RWPE2 (cell line): ENCODE measurements at regions not wholly inside any gene's neighbourhood (a gene's known extent, or its start where the extent isn't known, plus 50 kb on each side); places are given as distances from the start of the nearest gene placed in this dataset.

Source experiments
- ATAC-seq: fragments of 200-7000 bp; cut with Tn5 transposase; 3 replicates; pipeline ENCODE4 v1.9.1; 2021; ENCODE audit warnings: low read depth
- DNase-seq: peaks from one replicate; pipeline ENCODE4 v3.0.0-alpha.2; 2020; ENCODE audit warnings: low spot score
- H3K27ac ChIP-seq: fragments of 450-650 bp; 2 replicates; pipeline ENCODE4 v1.5.1; 2017; ENCODE audit warnings: mild to moderate bottlenecking; ENCODE audit not compliant: poor library complexity, severe bottlenecking
- H3K27me3 ChIP-seq: fragments of 250-450 bp; sonication (Bioruptor Pico); 2 replicates; pipeline ENCODE4 v1.5.1; 2021; ENCODE audit warnings: mild to moderate bottlenecking, moderate library complexity; ENCODE audit not compliant: insufficient read depth, poor library complexity, severe bottlenecking
- H3K36me3 ChIP-seq: fragments of 250-450 bp; sonication (Bioruptor Pico); 2 replicates; pipeline ENCODE4 v1.5.1; 2020; ENCODE audit warnings: low read depth, mild to moderate bottlenecking, moderate library complexity
- H3K4me1 ChIP-seq: fragments of 250-450 bp; sonication (Bioruptor Pico); 2 replicates; pipeline ENCODE4 v1.5.1; 2021; ENCODE audit warnings: mild to moderate bottlenecking, moderate library complexity; ENCODE audit not compliant: insufficient read depth, poor library complexity, severe bottlenecking
- H3K4me3 ChIP-seq: fragments of 250-450 bp; sonication (Bioruptor Pico); 2 replicates; pipeline ENCODE4 v1.5.1; 2021; ENCODE audit warnings: mild to moderate bottlenecking, moderate library complexity; ENCODE audit not compliant: severe bottlenecking
- H3K9me3 ChIP-seq: fragments of 250-450 bp; sonication (Bioruptor Pico); 2 replicates; pipeline ENCODE4 v1.5.1; 2021; ENCODE audit warnings: mild to moderate bottlenecking, moderate library complexity; ENCODE audit not compliant: severe bottlenecking
- CTCF ChIP-seq: fragments of 450-650 bp; IDR thresholded peaks from one replicate; pipeline ENCODE4 v1.5.1; 2017; ENCODE audit warnings: mild to moderate bottlenecking, moderate library complexity; ENCODE audit not compliant: poor library complexity, severe bottlenecking

DNA sequence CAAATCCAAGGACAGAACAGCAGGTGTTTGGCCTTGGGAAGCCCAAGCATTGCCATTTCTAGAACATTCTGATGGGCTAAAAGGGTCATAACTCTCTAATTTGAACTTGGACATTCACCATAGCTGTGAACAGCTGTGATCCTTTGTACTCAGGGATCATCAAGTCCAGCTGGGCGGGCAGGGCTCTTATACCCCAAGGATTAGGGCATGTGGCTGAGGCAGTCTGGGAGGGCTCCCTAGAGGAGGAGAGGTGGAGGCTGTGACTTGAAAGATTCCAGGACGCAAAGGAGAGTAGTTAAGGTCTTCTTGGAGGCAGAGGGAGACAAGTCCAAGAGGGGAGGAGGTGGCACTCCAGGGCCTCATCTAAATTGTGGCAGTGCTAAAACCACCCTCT is 233.1 kb upstream of the GSE1 start:
- no peaks in the 10 kb centered on the region for H3K36me3 ChIP-seq
- no peak overlapping the region for H3K4me3 ChIP-seq
- H3K9me3 ChIP-seq: no peaks in the 10 kb centered on the region
- ATAC-seq (no peak), DNase-seq (no peak)
- no peak for TF ChIP-seq CTCF
- H3K27me3 ChIP-seq: no peaks in the 10 kb centered on the region
- no peak overlapping the region for H3K27ac ChIP-seq
- peaks cover 10% of the 10 kb centered on the region for H3K4me1 ChIP-seq

DNA sequence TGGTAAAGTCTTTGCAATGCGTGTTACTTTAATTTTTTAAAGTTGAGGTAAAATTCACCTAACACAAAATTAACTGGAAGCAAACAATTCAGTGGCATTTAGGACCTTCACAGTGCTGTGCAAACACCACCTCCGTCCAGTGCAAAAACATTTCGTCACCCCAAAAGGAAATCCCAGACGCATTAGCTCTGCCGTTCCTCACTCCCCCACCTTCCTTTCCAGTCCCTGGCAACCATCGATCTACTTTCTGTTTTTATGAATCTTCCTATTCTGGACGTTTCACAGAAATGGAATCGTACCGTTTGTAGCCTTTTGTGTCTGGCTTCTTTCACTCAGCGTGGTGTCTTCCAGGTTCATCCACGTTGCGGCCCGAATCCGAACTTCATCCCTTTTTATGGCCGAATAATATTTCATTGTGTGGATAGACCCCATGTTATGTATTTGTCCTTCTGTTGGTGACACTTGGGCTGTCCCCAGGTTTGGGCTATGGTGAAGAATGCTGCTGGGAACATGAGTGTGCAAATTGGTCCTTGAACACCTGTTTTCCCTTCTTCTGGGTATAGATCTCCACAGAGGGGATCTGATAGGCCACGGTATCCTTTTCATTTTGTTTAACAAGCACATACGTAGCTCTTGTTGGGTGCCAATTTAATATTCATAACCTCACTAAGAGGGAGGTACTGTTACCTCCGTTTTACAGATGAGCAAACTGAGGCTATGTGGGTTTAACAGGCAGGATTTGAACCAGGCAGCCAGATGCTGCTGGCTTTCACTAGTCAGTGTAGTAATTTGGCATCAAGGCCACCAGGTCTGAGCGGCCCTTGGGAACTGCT is 232.0 kb upstream of the GSE1 start:
- Histone ChIP-seq H3K4me3 (no peak overlapping the region), H3K27ac (no peak overlapping the region), H3K36me3 (no peaks in the 10 kb centered on the region), H3K9me3 (no peaks in the 10 kb centered on the region), H3K27me3 (no peaks in the 10 kb centered on the region), H3K4me1 (peaks cover 18% of the 10 kb centered on the region)
- DNase-seq (no peak), ATAC-seq (no peak)
- TF ChIP-seq CTCF: no peak

DNA sequence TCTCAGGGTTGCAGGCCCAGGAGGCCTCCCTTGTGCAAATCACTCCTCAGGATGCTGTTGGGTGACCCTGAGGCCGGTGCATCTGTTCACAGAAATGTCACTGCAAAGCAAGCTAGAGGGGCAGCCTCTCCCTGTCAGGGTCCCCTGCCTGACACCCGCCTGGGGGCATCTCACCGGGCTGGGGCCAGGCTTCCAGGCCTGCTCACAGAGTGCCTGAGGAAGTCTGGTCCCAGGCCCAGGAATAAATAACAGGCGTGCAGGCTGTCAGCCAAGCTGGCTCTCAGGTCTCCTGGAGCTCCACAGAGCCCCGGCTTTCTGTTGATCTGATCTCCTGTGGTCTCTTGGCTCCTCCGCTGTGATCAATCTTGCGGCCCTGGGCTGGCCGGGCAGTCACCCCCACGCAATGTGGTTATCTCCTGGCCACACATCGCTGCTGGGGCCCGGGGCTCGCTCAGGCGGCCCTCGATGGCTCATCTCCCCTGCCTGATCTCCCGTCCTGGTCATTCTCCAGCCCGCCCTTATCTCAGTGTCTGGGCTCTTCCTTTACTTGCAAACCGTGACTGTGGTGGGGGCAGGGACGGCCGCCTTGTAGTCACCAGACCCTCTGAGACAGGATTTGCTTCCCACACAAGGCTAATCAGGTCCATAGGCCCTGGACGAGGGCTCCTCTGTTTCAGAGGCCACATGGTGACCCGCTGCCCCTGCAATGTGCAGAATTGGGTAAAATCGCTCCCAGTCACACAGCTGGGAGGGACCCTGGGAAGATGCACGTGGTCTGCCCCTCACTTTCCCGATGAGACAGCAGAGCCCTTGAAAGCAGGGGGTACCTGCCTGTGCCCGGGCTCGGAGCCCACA is 231.2 kb upstream of the GSE1 start:
- no peak for ATAC-seq
- no peak for TF ChIP-seq CTCF
- peaks cover 18% of the 10 kb centered on the region for H3K4me1 ChIP-seq
- H3K9me3 ChIP-seq: no peaks in the 10 kb centered on the region
- H3K4me3 ChIP-seq: no peak overlapping the region
- no peak for DNase-seq
- no peak overlapping the region for H3K27ac ChIP-seq
- no peaks in the 10 kb centered on the region for H3K27me3 ChIP-seq
- H3K36me3 ChIP-seq: no peaks in the 10 kb centered on the region

GRCh38 chr16:85382717-85383118 is 230.4 kb upstream of the GSE1 start:
- Histone ChIP-seq H3K27me3 (no peaks in the 10 kb centered on the region), H3K4me1 (peaks cover 18% of the 10 kb centered on the region)

More at GRCh38 chr16:85382717-85383118, 230.4 kb upstream of the GSE1 start:
- H3K27ac ChIP-seq: no peak overlapping the region
- ATAC-seq (no peak), DNase-seq (no peak)
- no peak for TF ChIP-seq CTCF
- H3K9me3 ChIP-seq: no peaks in the 10 kb centered on the region
- no peak overlapping the region for H3K4me3 ChIP-seq
- no peaks in the 10 kb centered on the region for H3K36me3 ChIP-seq
